OCI-LY7 (cell line): ENCODE measurements at regions not wholly inside any gene's neighbourhood (a gene's known extent, or its start where the extent isn't known, plus 50 kb on each side); places are given as distances from the start of the nearest gene placed in this dataset.
A peak's percentile ranks its signal among the peaks of the same experiment; 100 is the strongest.
"Not testable (repeated sequence)": the region's sequence is repeated elsewhere in the genome, so short reads cannot be mapped to it uniquely, and the experiment has no call there.

Experiments used
- BruUV-seq: library from RNA; stranded (reverse); fragments of 400-500 nt; replicated peaks from 2 replicates; lab custom pipeline; 2021; lab: Mats Ljungman, UMichigan
- CTCF ChIA-PET: fragments of 300-600 bp; sonication (Branson Sonifier 250); formaldehyde crosslinking; loops from one replicate; lab custom pipeline; 2022; ENCODE audit warnings: antibody characterized with exemption; ENCODE audit not compliant: unreplicated experiment; lab: Charles Lee
- POLR2A ChIA-PET: fragments of 300-600 bp; sonication (Branson Sonifier 250); formaldehyde crosslinking; loops from one replicate; lab custom pipeline; 2022; ENCODE audit warnings: antibody characterized with exemption; lab: Charles Lee
- DNase-seq: peaks from one replicate; pipeline ENCODE4 v3.0.0-alpha.2; 2015; ENCODE audit warnings: low spot score
- H2AFZ ChIP-seq: fragments of 200-600 bp; sonication (generic), shearing (Covaris generic); 2 replicates; pipeline ENCODE4 v1.6.1; 2014; ENCODE audit warnings: mild to moderate bottlenecking, antibody characterized with exemption, low read length, moderate library complexity
- H3K27ac ChIP-seq: fragments of 200-600 bp; sonication (generic); 2 replicates; pipeline ENCODE4 v1.5.1; 2014; ENCODE audit warnings: mixed run types, low read depth, mild to moderate bottlenecking, moderate library complexity, low read length, inconsistent platforms; ENCODE audit not compliant: poor library complexity, severe bottlenecking
- H3K36me3 ChIP-seq: fragments of 200-600 bp; sonication (generic); 2 replicates; pipeline ENCODE4 v1.6.1; 2014; ENCODE audit warnings: mild to moderate bottlenecking, antibody characterized with exemption, low read length, moderate library complexity, mixed read lengths; ENCODE audit not compliant: insufficient read depth
- H3K4me1 ChIP-seq: fragments of 200-600 bp; sonication (generic); 2 replicates; pipeline ENCODE4 v1.5.1; 2014; ENCODE audit warnings: mild to moderate bottlenecking, low read length; ENCODE audit not compliant: insufficient read depth, poor library complexity, severe bottlenecking
- H3K4me2 ChIP-seq: fragments of 200-600 bp; sonication (generic); 2 replicates; pipeline ENCODE4 v1.6.1; 2014; ENCODE audit warnings: mild to moderate bottlenecking, low read length
- H3K4me3 ChIP-seq: fragments of 200-600 bp; sonication (generic); 2 replicates; pipeline ENCODE4 v1.5.1; 2014; ENCODE audit warnings: mild to moderate bottlenecking, low read depth, low read length; ENCODE audit not compliant: poor library complexity, severe bottlenecking
- H3K79me2 ChIP-seq: fragments of 200-600 bp; sonication (generic); 2 replicates; pipeline ENCODE4 v1.6.1; 2016; ENCODE audit warnings: low read depth, mild to moderate bottlenecking, low read length, moderate library complexity, mixed read lengths; ENCODE audit not compliant: insufficient read depth
- H3K9me2 ChIP-seq: fragments of 200-600 bp; sonication (generic); 2 replicates; pipeline ENCODE4 v1.6.1; 2016; ENCODE audit warnings: mild to moderate bottlenecking, low read length, mixed read lengths; ENCODE audit not compliant: insufficient read depth
- H3K9me3 ChIP-seq: fragments of 200-600 bp; sonication (generic); 2 replicates; pipeline ENCODE4 v1.6.1; 2014; ENCODE audit warnings: mild to moderate bottlenecking, mixed run types, low read length, mixed read lengths
- H4K20me1 ChIP-seq: fragments of 200-600 bp; sonication (generic); 2 replicates; pipeline ENCODE4 v1.6.1; 2014; ENCODE audit warnings: mild to moderate bottlenecking, antibody characterized with exemption, low read length, moderate library complexity, mixed read lengths; ENCODE audit not compliant: insufficient read depth
- intact Hi-C: fragments of 100-400 bp; cut with micrococcal nuclease; formaldehyde crosslinking; loops from one replicate; pipeline ENCODE4 v1.10.0; 2022; ENCODE audit not compliant: unreplicated experiment

DNA sequence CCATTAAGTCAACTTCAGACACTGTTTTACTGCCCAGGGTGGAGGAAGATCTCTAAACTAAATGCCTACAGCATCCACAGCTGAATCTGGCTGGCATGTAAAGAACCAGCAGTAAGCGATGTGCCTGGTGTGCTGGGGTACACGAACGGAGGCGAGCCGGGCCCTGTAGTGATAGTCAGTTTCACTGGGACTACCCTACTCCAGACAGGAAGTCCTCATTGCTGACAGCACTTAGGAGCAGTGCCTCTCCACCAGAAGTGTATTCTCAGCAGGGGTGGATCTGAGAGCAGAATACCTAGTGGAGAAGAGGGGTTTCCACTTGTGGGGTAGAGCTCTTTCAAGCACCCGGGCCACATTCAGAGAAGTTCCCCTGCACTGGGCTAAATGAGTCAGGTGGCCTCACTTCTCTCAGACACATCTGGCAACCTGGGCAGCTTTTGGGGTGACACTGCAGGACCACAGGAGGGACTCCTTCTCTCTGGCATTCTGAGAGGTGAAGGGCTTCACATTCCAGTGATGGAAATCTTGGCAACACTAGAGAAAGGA is 290.3 kb upstream of the PLGLB1 start:
- H3K4me1 ChIP-seq, H3K4me3 ChIP-seq, H2AFZ ChIP-seq, H3K79me2 ChIP-seq, intact Hi-C loops, H4K20me1 ChIP-seq, CTCF ChIA-PET, H3K9me3 ChIP-seq, H3K9me2 ChIP-seq, H3K27ac ChIP-seq, POLR2A ChIA-PET, DNase-seq, H3K36me3 ChIP-seq, H3K4me2 ChIP-seq, BruUV-seq: not testable (repeated sequence)

DNA sequence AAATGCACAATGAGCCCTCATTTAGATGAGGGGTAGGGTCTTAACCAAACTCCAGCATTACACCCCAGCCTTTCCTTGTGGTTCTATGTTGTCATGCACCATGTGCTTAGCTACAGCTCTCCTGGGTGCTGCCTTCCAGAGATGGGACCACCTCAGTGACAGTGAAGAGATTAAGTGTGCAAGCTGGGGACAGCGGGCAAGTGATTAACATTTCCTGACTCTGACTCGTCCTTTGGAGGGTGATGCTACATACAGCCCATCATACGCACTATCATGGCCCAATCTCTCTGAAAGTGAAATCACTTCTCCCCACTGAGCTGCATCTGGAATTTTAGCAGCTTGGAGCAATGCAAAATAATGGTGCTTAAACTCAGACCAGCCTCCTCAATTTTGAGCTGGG is 293.0 kb upstream of the PLGLB1 start:
- H2AFZ ChIP-seq, H3K4me2 ChIP-seq, H4K20me1 ChIP-seq, H3K79me2 ChIP-seq, H3K27ac ChIP-seq, CTCF ChIA-PET, H3K36me3 ChIP-seq, POLR2A ChIA-PET, intact Hi-C loops, H3K4me3 ChIP-seq, H3K9me2 ChIP-seq, DNase-seq, H3K9me3 ChIP-seq, H3K4me1 ChIP-seq, BruUV-seq: not testable (repeated sequence)

DNA sequence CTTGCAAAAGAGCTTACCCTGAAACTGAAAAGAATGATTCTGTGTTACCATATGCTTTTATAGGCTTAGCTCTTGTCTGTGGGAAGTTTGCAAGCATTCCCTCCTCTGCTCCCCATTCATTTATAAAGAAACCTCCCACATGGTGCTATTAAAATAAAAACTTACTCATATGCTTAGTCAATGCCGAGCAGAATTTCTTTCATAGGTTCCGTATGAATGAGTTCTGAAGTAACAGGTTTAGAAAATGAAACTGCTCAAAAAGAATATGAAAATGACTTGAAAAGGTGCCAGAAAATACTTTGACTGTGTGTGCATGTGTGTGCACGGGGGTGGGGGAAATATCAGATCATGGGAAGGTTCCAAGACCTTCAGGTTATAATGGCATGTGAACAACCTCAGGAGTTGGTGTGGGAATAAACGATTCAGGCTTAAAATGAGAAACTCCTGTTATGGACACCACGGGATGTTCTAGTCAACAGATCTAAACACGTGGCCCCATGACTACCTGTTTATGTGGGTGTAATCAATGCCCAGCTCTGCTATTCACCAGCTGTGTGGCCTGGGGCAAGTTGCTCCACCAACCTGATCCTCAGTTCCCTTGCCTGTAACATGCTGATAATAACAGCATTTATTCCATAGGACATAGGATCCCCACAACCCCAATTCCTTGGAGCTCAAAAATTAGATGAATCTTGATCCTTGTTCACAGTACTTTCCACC is 293.7 kb upstream of the PLGLB1 start:
- DNase-seq, H2AFZ ChIP-seq, H3K9me3 ChIP-seq, H3K4me1 ChIP-seq, H3K9me2 ChIP-seq, H3K36me3 ChIP-seq, H3K79me2 ChIP-seq, H4K20me1 ChIP-seq, H3K27ac ChIP-seq, POLR2A ChIA-PET, CTCF ChIA-PET, intact Hi-C loops, BruUV-seq, H3K4me3 ChIP-seq: not testable (repeated sequence)
- H3K4me2 ChIP-seq = 0 out of 2 replicates have a peak overlapping the region, but pooled peaks have one; percentile 11

DNA sequence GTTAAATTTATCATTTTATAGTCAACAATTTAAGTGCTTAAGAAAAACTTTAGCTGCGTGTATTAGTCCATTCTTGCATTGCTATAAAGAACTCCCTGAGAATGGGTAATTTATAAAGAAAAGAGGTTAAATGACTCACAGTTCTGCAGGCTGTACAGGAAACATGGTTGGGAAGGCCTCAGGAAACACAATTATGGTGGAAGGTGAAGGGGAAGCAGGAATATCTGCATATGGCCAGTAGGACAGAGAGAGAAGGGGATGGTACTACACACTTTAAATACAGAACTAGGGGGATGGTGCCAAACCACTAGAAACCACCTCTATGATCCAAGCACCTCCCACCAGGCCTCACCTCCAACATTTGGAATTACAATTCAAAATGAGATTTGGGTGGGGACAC is 295.5 kb upstream of the PLGLB1 start:
- H3K79me2 ChIP-seq, intact Hi-C loops, H3K27ac ChIP-seq, H2AFZ ChIP-seq, H3K9me3 ChIP-seq, CTCF ChIA-PET, BruUV-seq, H3K4me3 ChIP-seq, H3K4me1 ChIP-seq, H3K9me2 ChIP-seq, POLR2A ChIA-PET, DNase-seq, H3K36me3 ChIP-seq, H3K4me2 ChIP-seq, H4K20me1 ChIP-seq: not testable (repeated sequence)

DNA sequence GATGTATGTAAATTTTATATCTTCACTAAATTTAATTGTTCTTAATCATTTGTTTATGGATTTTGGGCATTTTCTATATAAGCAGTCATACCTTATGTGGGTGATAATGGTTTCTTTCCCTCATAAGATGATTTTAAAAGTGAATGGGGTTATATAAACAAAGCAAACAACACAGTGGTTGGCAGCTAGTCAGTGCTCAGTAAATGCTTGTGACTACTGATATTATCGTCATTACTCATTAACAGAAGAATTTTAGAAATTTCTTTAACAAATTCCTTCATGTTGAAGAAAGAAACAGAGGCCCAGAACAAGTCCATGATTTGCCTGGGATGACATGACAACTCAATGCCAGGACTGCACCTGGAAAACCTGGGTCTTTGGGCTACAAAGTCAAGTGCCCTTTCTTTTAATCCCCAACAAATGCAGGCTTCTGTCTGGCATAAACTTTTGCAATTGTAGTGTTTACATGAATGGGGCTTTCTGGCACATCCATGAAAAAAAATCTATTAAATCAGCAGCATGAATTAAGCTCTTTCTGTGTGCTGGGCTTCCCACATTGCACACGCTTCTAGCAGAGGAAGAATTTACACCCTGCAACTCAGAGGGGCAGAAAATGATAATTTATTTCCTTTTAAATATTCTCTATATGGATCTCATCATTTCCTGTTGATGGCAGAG is 297.3 kb upstream of the PLGLB1 start:
- H3K27ac ChIP-seq, H3K4me2 ChIP-seq, H3K4me3 ChIP-seq, BruUV-seq, H4K20me1 ChIP-seq, POLR2A ChIA-PET, H3K4me1 ChIP-seq, H3K36me3 ChIP-seq, H2AFZ ChIP-seq, DNase-seq, H3K9me2 ChIP-seq, H3K9me3 ChIP-seq, intact Hi-C loops, CTCF ChIA-PET, H3K79me2 ChIP-seq: not testable (repeated sequence)

DNA sequence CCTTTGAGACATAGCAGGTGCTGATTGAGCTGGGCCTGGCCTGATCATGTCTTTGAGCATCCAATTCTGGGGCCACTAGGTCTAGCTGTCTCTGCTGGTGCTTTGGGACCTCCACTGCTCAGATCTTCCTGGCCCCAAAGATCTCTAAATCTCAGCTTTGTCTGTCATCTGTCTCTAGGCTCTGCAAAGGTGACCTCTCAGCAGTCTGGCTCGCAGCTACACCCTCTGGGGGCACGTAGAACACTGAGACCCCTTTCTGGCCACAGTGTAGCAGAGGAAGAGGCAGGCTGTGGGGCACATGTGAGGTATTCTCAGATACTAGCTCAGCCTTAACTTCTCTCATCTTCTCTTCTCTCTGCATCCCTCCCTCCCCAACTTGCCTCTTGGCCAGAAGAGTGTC is 298.1 kb upstream of the PLGLB1 start:
- intact Hi-C loops, H3K79me2 ChIP-seq, H4K20me1 ChIP-seq, DNase-seq, H3K4me2 ChIP-seq, H3K27ac ChIP-seq, H3K4me3 ChIP-seq, POLR2A ChIA-PET, H3K4me1 ChIP-seq, CTCF ChIA-PET, BruUV-seq, H3K9me3 ChIP-seq, H3K9me2 ChIP-seq, H2AFZ ChIP-seq, H3K36me3 ChIP-seq: not testable (repeated sequence)
